Endothelial cell (in vitro differentiated cells): ENCODE measurements at regions not wholly inside any gene's neighbourhood (a gene's known extent, or its start where the extent isn't known, plus 50 kb on each side); places are given as distances from the start of the nearest gene placed in this dataset.

ENCODE experiments used
- DNase-seq: peaks from one replicate; pipeline ENCODE4 v3.0.0; 2021; ENCODE audit warnings: low spot score
- H3K27ac Mint-ChIP-seq: one replicate; pipeline ENCODE4 v1.8.0; 2021; ENCODE audit warnings: mixed read lengths, inconsistent platforms; ENCODE audit not compliant: unreplicated experiment
- H3K27me3 Mint-ChIP-seq: one replicate; pipeline ENCODE4 v1.8.0; 2021; ENCODE audit warnings: mild to moderate bottlenecking, moderate library complexity, mixed read lengths, inconsistent platforms; ENCODE audit not compliant: unreplicated experiment
- H3K36me3 Mint-ChIP-seq: one replicate; pipeline ENCODE4 v1.8.0; 2021; ENCODE audit warnings: mild to moderate bottlenecking, low read depth, mixed read lengths, inconsistent platforms; ENCODE audit not compliant: unreplicated experiment
- H3K4me1 Mint-ChIP-seq: one replicate; pipeline ENCODE4 v1.8.0; 2021; ENCODE audit warnings: mild to moderate bottlenecking, mixed read lengths, inconsistent platforms; ENCODE audit not compliant: unreplicated experiment
- H3K4me3 Mint-ChIP-seq: one replicate; pipeline ENCODE4 v1.8.0; 2021; ENCODE audit warnings: mild to moderate bottlenecking, mixed read lengths, inconsistent platforms; ENCODE audit not compliant: unreplicated experiment
- H3K9me3 Mint-ChIP-seq: one replicate; pipeline ENCODE4 v1.8.0; 2021; ENCODE audit warnings: mixed read lengths, inconsistent platforms; ENCODE audit not compliant: unreplicated experiment
- CTCF ChIP-seq: fragments of 200-600 bp; sonication (generic); IDR thresholded peaks from one replicate; pipeline ENCODE4 v1.5.0; 2021; ENCODE audit warnings: antibody characterized with exemption; ENCODE audit not compliant: unreplicated experiment

DNA sequence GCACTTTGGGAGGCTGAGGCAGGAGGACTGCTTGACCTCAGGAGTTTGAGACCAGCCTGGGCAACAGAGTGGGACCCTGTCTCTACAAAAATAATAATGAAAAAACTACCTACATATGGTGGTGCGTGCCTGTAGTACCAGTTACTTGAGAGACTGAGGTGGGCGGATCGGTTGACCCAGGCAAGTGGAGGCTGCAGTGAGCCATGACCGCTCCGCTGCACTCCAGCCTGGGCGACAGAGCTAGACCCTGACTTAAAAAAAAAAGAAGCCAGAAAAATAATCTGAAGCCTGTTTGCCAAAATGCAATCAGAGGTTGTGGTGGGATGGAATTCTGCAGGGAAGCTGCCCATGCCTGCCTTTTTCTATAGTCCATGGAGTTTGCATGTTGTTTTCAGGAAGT lies 50.4 kb upstream of the GGTA1 start:
- no peak overlapping the region for H3K27ac Mint-ChIP-seq
- no peaks in the 10 kb centered on the region for H3K4me1 Mint-ChIP-seq
- no peak for DNase-seq
- no peak overlapping the region for H3K4me3 Mint-ChIP-seq
- no peaks in the 10 kb centered on the region for H3K36me3 Mint-ChIP-seq
- peaks cover 6% of the 10 kb centered on the region for H3K27me3 Mint-ChIP-seq
- no peaks in the 10 kb centered on the region for H3K9me3 Mint-ChIP-seq
- TF ChIP-seq CTCF = no peak

- H3K4me3 Mint-ChIP-seq = no peak overlapping the region
These were observed 51.2 kb upstream of the GGTA1 start for GRCh38 chr9:121550569-121551512.

DNA sequence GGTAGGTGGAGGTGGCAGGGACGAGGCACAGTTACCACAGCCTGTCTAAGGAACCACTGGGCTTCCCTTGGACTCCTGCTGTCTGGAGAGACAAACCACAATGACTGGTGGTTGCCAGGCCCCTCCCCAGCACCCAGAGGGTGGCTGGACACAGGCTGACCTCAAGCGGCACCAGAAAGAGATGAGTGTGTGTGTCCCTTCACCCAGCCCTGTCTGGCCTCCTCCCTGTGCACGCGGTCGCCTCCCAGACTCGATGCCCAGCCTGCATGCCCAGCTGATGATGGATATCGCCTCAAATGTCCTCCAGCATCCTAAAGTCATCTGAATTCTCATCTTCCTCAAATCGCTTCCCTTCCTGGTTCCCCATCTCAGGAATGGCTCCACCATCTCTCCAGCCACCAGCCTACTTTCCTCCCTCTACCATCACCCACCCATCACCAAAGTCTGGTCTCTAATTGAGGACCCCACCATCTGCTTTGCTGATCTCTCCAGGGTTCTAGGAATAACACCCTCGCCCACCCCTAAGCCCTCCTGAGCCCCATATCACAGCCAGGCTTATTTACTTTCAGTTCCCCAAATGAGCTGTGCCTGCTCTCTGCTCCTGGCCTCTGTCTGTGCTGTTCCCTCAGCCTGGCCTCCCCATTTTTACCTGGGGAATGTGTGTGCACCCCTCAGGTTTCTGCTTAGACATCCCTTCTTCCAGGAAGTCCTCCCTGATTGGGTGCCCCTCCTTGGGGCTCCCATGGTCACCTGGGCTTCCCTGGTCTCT lies 52.5 kb upstream of the GGTA1 start:
- Mint-ChIP-seq H3K27me3 (peaks cover 13% of the 10 kb centered on the region), H3K36me3 (no peaks in the 10 kb centered on the region), H3K4me3 (no peak overlapping the region), H3K27ac (no peak overlapping the region), H3K9me3 (no peaks in the 10 kb centered on the region), H3K4me1 (peaks cover 6% of the 10 kb centered on the region)
- no peak for TF ChIP-seq CTCF
- no peak for DNase-seq

More at GRCh38 chr9:121550569-121551512, 51.2 kb upstream of the GGTA1 start:
- TF ChIP-seq CTCF = peak; percentile 97
- Mint-ChIP-seq H3K36me3 (no peaks in the 10 kb centered on the region), H3K27ac (no peak overlapping the region), H3K9me3 (no peaks in the 10 kb centered on the region), H3K4me1 (peaks cover under 1% of the 10 kb centered on the region), H3K27me3 (peaks cover 6% of the 10 kb centered on the region)
- peak; percentile 97 for DNase-seq

DNA sequence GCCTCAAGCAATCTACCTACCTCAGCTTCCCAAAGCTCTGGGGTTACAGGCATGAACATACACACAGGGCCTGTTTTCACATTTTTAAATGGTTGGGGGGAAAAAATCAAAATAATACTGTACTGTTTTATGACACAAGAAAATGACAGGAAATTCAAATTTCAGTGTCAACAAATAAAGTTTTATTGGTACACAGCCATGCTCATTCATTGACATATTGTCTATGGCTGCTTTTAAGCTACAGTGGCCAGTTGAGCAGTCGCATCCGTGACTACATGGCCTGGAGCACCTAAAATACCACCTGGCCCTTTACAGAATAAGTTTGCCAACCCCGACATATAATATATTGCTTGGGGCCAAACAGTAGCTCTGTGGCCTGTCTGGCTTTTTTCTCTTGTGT lies 56.4 kb upstream of the GGTA1 start:
- TF ChIP-seq CTCF = no peak
- Mint-ChIP-seq H3K36me3 (no peaks in the 10 kb centered on the region), H3K27me3 (peaks cover 13% of the 10 kb centered on the region), H3K27ac (no peak overlapping the region), H3K9me3 (no peaks in the 10 kb centered on the region), H3K4me3 (no peak overlapping the region), H3K4me1 (peaks cover 16% of the 10 kb centered on the region)
- DNase-seq = no peak
